HEK293 (cell line): ENCODE measurements at regions not wholly inside any gene's neighbourhood (a gene's known extent, or its start where the extent isn't known, plus 50 kb on each side); places are given as distances from the start of the nearest gene placed in this dataset.

ENCODE experiments used
- CTCF ChIA-PET: fragments of 350-600 bp; formaldehyde crosslinking; extraction: SDS; loops from one replicate; lab custom pipeline; 2021; ENCODE audit warnings: antibody characterized with exemption; lab: Yijun Ruan, JAX
- POLR2A ChIA-PET: fragments of 300-600 bp; formaldehyde crosslinking; extraction: SDS; loops from one replicate; lab custom pipeline; 2020; ENCODE audit warnings: antibody characterized with exemption, inconsistent platforms; lab: Yijun Ruan, JAX
- H3K27ac ChIP-seq: fragments of 200-500 bp; sonication (Bioruptor generic); 2 replicates; pipeline ENCODE4 v1.5.1; 2014; ENCODE audit warnings: low read depth, low read length, control low read depth, inconsistent platforms; ENCODE audit errors: extremely low read depth
- H3K36me3 ChIP-seq, 2 experiments: fragments of 200-500 bp in 1 of 2; sonication (Bioruptor generic) in 1 of 2; 1 replicate in 1 of 2; 2 replicates in 1 of 2; pipeline ENCODE4 v1.5.1; 2014 to 2017; ENCODE audit warnings: inconsistent platforms in 2 of 2, low read length in 2 of 2; ENCODE audit not compliant: control insufficient read depth in 2 of 2, insufficient read depth in 1 of 2
- H3K4me1 ChIP-seq: fragments of 200-500 bp; sonication (Bioruptor generic); 2 replicates; pipeline ENCODE4 v1.5.1; 2014; ENCODE audit warnings: mild to moderate bottlenecking, low read length, inconsistent platforms; ENCODE audit not compliant: control insufficient read depth, insufficient read depth
- H3K4me3 ChIP-seq: 2 replicates; pipeline ENCODE4 v1.5.1; 2011; ENCODE audit warnings: low read depth, mild to moderate bottlenecking, control low read depth, low read length, moderate library complexity
- H3K9me3 ChIP-seq: fragments of 200-500 bp; sonication (Bioruptor generic); 2 replicates; pipeline ENCODE4 v1.5.1; 2014; ENCODE audit warnings: low read depth, low read length, inconsistent platforms; ENCODE audit not compliant: control insufficient read depth, insufficient read depth
- BCL11B ChIP-seq: fragments of 450-650 bp; formaldehyde crosslinking; IDR thresholded peaks from 2 replicates; pipeline ENCODE4 v1.5.1; 2016; ENCODE audit warnings: low read depth, missing biosample characterization, missing genetic modification characterization
- BCL6B ChIP-seq: fragments of 450-650 bp; formaldehyde crosslinking; IDR thresholded peaks from 2 replicates; pipeline ENCODE4 v1.5.1; 2017; ENCODE audit warnings: missing biosample characterization, missing genetic modification characterization
- EGR2 ChIP-seq: fragments of 450-650 bp; formaldehyde crosslinking; IDR thresholded peaks from 2 replicates; pipeline ENCODE4 v1.5.1; 2016; ENCODE audit warnings: low read depth, missing biosample characterization, missing genetic modification characterization
- FEZF1 ChIP-seq: fragments of 450-650 bp; formaldehyde crosslinking; IDR thresholded peaks from 2 replicates; pipeline ENCODE4 v1.5.1; 2016; ENCODE audit warnings: missing biosample characterization, missing genetic modification characterization
- KLF1 ChIP-seq: fragments of 450-650 bp; formaldehyde crosslinking; IDR thresholded peaks from 2 replicates; pipeline ENCODE4 v1.5.1; 2016; ENCODE audit warnings: missing biosample characterization, missing genetic modification characterization
- KLF16 ChIP-seq: fragments of 450-650 bp; formaldehyde crosslinking; IDR thresholded peaks from 2 replicates; pipeline ENCODE4 v1.5.1; 2017; ENCODE audit warnings: missing biosample characterization, missing genetic modification characterization
- REST ChIP-seq: fragments of 450-650 bp; formaldehyde crosslinking; IDR thresholded peaks from 2 replicates; pipeline ENCODE4 v1.5.1; 2016; ENCODE audit warnings: missing biosample characterization, missing genetic modification characterization
- SCRT1 ChIP-seq: fragments of 450-650 bp; formaldehyde crosslinking; IDR thresholded peaks from 2 replicates; pipeline ENCODE4 v1.5.1; 2016; ENCODE audit warnings: missing biosample characterization, missing genetic modification characterization, borderline replicate concordance
- SCRT2 ChIP-seq: fragments of 450-650 bp; formaldehyde crosslinking; IDR thresholded peaks from 2 replicates; pipeline ENCODE4 v1.5.1; 2016; ENCODE audit warnings: missing biosample characterization, missing genetic modification characterization
- TCF7L2 ChIP-seq: IDR thresholded peaks from 2 replicates; pipeline ENCODE4 v1.6.1; 2011; ENCODE audit warnings: low read depth, mild to moderate bottlenecking, inconsistent platforms, low read length, moderate library complexity, borderline replicate concordance
- TRIM28 ChIP-seq: IDR thresholded peaks from 2 replicates; pipeline ENCODE4 v1.6.1; 2011; ENCODE audit warnings: low read length, control low read depth, borderline replicate concordance
- YY1 ChIP-seq: fragments of 450-650 bp; formaldehyde crosslinking; IDR thresholded peaks from 2 replicates; pipeline ENCODE4 v1.5.1; 2018; ENCODE audit warnings: missing biosample characterization, missing genetic modification characterization
- YY2 ChIP-seq: fragments of 450-650 bp; formaldehyde crosslinking; IDR thresholded peaks from 2 replicates; pipeline ENCODE4 v1.5.1; 2016; ENCODE audit warnings: missing biosample characterization, missing genetic modification characterization
- ZBTB11 ChIP-seq: fragments of 450-650 bp; formaldehyde crosslinking; conservative IDR thresholded peaks from 2 replicates; pipeline ENCODE4 v1.5.1; 2016; ENCODE audit warnings: low read depth, missing biosample characterization, missing genetic modification characterization
- ZNF223 ChIP-seq: fragments of 450-650 bp; formaldehyde crosslinking; IDR thresholded peaks from 2 replicates; pipeline ENCODE4 v1.5.1; 2016; ENCODE audit warnings: missing biosample characterization, missing genetic modification characterization
- ZNF354C ChIP-seq: fragments of 450-650 bp; formaldehyde crosslinking; IDR thresholded peaks from 2 replicates; pipeline ENCODE4 v1.5.1; 2016; ENCODE audit warnings: missing biosample characterization, missing genetic modification characterization, low read depth, borderline replicate concordance
- ZNF394 ChIP-seq: fragments of 450-650 bp; formaldehyde crosslinking; IDR thresholded peaks from 2 replicates; pipeline ENCODE4 v1.5.1; 2016; ENCODE audit warnings: missing biosample characterization, missing genetic modification characterization, mild to moderate bottlenecking, moderate library complexity, borderline replicate concordance
- ZNF426 ChIP-seq: fragments of 450-650 bp; formaldehyde crosslinking; IDR thresholded peaks from 2 replicates; pipeline ENCODE4 v1.5.1; 2017; ENCODE audit warnings: missing biosample characterization, missing genetic modification characterization, mild to moderate bottlenecking, inconsistent platforms, moderate library complexity
- ZNF501 ChIP-seq: fragments of 450-650 bp; formaldehyde crosslinking; IDR thresholded peaks from 2 replicates; pipeline ENCODE4 v1.5.1; 2016; ENCODE audit warnings: missing biosample characterization, missing genetic modification characterization
- ZNF529 ChIP-seq: fragments of 450-650 bp; formaldehyde crosslinking; IDR thresholded peaks from 2 replicates; pipeline ENCODE4 v1.5.1; 2017; ENCODE audit warnings: missing genetic modification characterization, missing biosample characterization; ENCODE audit not compliant: insufficient replicate concordance
- ZNF530 ChIP-seq: fragments of 450-650 bp; formaldehyde crosslinking; IDR thresholded peaks from 2 replicates; pipeline ENCODE4 v1.5.1; 2016; ENCODE audit warnings: low read depth, missing biosample characterization, missing genetic modification characterization
- ZNF596 ChIP-seq: fragments of 450-650 bp; IDR thresholded peaks from 2 replicates; pipeline ENCODE4 v1.5.0; 2018; ENCODE audit warnings: missing biosample characterization, mild to moderate bottlenecking, missing genetic modification characterization, moderate library complexity
- ZNF610 ChIP-seq: fragments of 450-650 bp; formaldehyde crosslinking; IDR thresholded peaks from 2 replicates; pipeline ENCODE4 v1.5.1; 2016; ENCODE audit warnings: missing biosample characterization, missing genetic modification characterization, borderline replicate concordance
- ZNF704 ChIP-seq: fragments of 450-650 bp; formaldehyde crosslinking; IDR thresholded peaks from 2 replicates; pipeline ENCODE4 v1.5.1; 2016; ENCODE audit warnings: missing biosample characterization, missing genetic modification characterization
- ZNF785 ChIP-seq: fragments of 450-650 bp; formaldehyde crosslinking; IDR thresholded peaks from 2 replicates; pipeline ENCODE4 v1.5.1; 2016; ENCODE audit warnings: missing biosample characterization, missing genetic modification characterization
- TF ChIP-seq, protein P1 (sequence below): fragments of 450-650 bp; formaldehyde crosslinking; IDR thresholded peaks from 2 replicates; pipeline ENCODE4 v1.5.1; 2017; ENCODE audit warnings: missing biosample characterization, missing genetic modification characterization

DNA sequence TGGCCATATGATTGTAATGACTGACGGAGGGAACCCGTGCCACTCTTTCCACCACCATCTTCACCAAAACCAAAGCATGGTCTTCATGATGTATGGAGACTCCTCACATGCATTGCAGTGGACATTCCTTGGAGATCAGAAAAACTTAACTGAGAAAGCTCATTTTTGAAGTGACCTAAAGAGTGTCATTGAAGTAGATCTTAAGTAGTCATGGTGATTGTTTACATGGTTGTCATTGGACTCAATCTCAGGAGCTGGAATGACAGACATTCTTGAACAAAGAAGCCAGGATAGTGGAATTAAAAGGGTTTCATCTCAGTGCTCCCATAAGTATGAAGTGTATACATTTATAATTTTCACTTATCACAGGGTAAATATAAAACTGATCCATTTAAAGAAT, 236.7 kb upstream of the IPO5 start:
- Histone ChIP-seq H3K9me3 (no peaks in the 10 kb centered on the region), H3K4me3 (no peak overlapping the region), H3K27ac (no peak overlapping the region), H3K36me3 (no peaks in the 10 kb centered on the region), H3K4me1 (no peaks in the 10 kb centered on the region)
- TF ChIP-seq ZNF596 (tag by site-specific recombination) (no peak), TCF7L2 (no peak), SCRT1 (no peak), TRIM28 (no peak), FEZF1 (tag by site-specific recombination) (no peak), ZNF354C (tag by site-specific recombination) (no peak), YY1 (no peak), EGR2 (no peak), BCL11B (tag by site-specific recombination) (no peak), YY2 (no peak), ZNF394 (tag by site-specific recombination) (no peak), ZNF530 (tag by site-specific recombination) (no peak), ZNF704 (tag by site-specific recombination) (no peak)
- ChIA-PET CTCF (interaction anchor here (0.7 kb wide), 1 partner anchor 36 kb away, joined by 7 read pairs; no protein-coding TSS in a partner anchor), POLR2A (no interaction called here)

- CTCF ChIA-PET = no interaction called here
- no peak for TF ChIP-seq ZNF223 (tag by site-specific recombination)
- TF ChIP-seq, protein P1, sequence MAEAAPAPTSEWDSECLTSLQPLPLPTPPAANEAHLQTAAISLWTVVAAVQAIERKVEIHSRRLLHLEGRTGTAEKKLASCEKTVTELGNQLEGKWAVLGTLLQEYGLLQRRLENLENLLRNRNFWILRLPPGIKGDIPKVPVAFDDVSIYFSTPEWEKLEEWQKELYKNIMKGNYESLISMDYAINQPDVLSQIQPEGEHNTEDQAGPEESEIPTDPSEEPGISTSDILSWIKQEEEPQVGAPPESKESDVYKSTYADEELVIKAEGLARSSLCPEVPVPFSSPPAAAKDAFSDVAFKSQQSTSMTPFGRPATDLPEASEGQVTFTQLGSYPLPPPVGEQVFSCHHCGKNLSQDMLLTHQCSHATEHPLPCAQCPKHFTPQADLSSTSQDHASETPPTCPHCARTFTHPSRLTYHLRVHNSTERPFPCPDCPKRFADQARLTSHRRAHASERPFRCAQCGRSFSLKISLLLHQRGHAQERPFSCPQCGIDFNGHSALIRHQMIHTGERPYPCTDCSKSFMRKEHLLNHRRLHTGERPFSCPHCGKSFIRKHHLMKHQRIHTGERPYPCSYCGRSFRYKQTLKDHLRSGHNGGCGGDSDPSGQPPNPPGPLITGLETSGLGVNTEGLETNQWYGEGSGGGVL = no peak
- TF ChIP-seq SCRT2 (tag by site-specific recombination) = no peak
- no peak for TF ChIP-seq KLF1 (tag by site-specific recombination)
- no peak for TF ChIP-seq ZNF610 (tag by site-specific recombination)
- no peak for TF ChIP-seq KLF16 (tag by site-specific recombination)
- TF ChIP-seq ZNF529 (tag by site-specific recombination) = no peak
- no peak for TF ChIP-seq REST (tag by site-specific recombination)
- no peak for TF ChIP-seq BCL6B (tag by site-specific recombination)
- no peak for TF ChIP-seq ZNF426 (tag by site-specific recombination)
- TF ChIP-seq ZNF785 = no peak
- TF ChIP-seq ZBTB11 (tag by site-specific recombination) = no peak
- TF ChIP-seq ZNF501 (tag by site-specific recombination) = no peak
Observed at GRCh38 chr13:97719736-97720135, 233.7 kb upstream of the IPO5 start.

More at GRCh38 chr13:97719736-97720135, 233.7 kb upstream of the IPO5 start:
- Histone ChIP-seq H3K4me3 (no peak overlapping the region), H3K27ac (no peak overlapping the region), H3K36me3 (no peaks in the 10 kb centered on the region), H3K4me1 (no peaks in the 10 kb centered on the region), H3K9me3 (no peaks in the 10 kb centered on the region)
- POLR2A ChIA-PET = no interaction called here
